ENCODE measurements at regions not wholly inside any gene's neighbourhood (a gene's known extent, or its start where the extent isn't known, plus 50 kb on each side); places are given as distances from the start of the nearest gene placed in this dataset.

DNA sequence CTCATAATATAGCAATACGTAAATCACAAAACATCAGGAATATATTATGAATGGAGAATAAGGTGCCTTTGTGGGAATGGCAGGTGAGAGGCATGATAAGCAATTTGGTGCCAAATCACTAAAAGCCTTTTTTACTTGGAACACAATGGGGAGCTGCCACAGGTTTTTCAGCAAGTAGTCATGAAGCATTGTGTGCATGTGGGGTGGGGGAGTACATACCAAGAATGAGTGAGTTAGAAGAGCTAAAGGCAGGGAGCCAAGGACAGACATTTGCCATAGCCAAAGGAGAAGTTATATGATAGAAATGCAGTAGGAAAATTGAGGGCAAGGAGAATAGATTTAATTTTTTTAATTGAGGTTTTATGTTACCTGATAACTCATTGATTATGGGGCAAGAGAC, 445.0 kb upstream of the SMC2 start:
- BruUV-seq (replicated peaks): no TSS peak
- no peaks in the 10 kb centered on the region for H3K9me2 ChIP-seq (ENCODE audit: insufficient read depth)
- no peaks in the 10 kb centered on the region for H3K27me3 ChIP-seq (ENCODE audit: insufficient read depth, low read length)
- no peaks in the 10 kb centered on the region for H4K20me1 ChIP-seq (ENCODE audit: insufficient read depth)
- ChIA-PET CTCF (no interaction called here), POLR2A (no interaction called here), RAD21 (ENCODE audit: low non-redundant PET in 1 of 2, low total read pairs in 2 of 2, uncharacterized antibody in 2 of 2, unreplicated experiment in 2 of 2) (no interaction called here)
- H3K4me3 ChIP-seq (replicated peaks in 1 of 2; ENCODE audit: low read depth in 1 of 2, low read length in 2 of 2): no peak overlapping the region
- no peak overlapping the region for H2AFZ ChIP-seq (ENCODE audit: low read depth, low read length, poor library complexity, severe bottlenecking)
- no peaks in the 10 kb centered on the region for H3K4me1 ChIP-seq (ENCODE audit: control insufficient read depth in 1 of 2, insufficient read depth in 2 of 2, low read length in 2 of 2)
- H3K4me2 ChIP-seq (ENCODE audit: low read length): no peak overlapping the region
- H3K79me2 ChIP-seq (ENCODE audit: insufficient read depth, low read length): no peaks in the 10 kb centered on the region
- H3K9me3 ChIP-seq (ENCODE audit: control insufficient read depth in 1 of 2, insufficient read depth in 1 of 2, low read depth in 1 of 2, low read length in 2 of 2): peaks cover 0 to 8% of the 10 kb centered on the region in 2 experiments; a peak in 2 of 4 replicates
- DNase-seq (ENCODE audit: low read depth, low spot score): no peak
- ATAC-seq: no peak
- H3K27ac ChIP-seq (ENCODE audit: low read depth, low read length): no peak overlapping the region
- H3K9ac ChIP-seq (ENCODE audit: low read length): no peak overlapping the region
- H3K36me3 ChIP-seq (ENCODE audit: control insufficient read depth in 1 of 2, insufficient read depth in 2 of 2, low read length in 2 of 2): no peaks in the 10 kb centered on the region
- TF ChIP-seq, protein P1, sequence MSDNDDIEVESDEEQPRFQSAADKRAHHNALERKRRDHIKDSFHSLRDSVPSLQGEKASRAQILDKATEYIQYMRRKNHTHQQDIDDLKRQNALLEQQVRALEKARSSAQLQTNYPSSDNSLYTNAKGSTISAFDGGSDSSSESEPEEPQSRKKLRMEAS (IDR thresholded peaks at IDR 0.05): no peak
- no peak for TF ChIP-seq SP1 (IDR thresholded peaks at IDR 0.05; ENCODE audit: low read depth)
- TF ChIP-seq, protein P2, sequence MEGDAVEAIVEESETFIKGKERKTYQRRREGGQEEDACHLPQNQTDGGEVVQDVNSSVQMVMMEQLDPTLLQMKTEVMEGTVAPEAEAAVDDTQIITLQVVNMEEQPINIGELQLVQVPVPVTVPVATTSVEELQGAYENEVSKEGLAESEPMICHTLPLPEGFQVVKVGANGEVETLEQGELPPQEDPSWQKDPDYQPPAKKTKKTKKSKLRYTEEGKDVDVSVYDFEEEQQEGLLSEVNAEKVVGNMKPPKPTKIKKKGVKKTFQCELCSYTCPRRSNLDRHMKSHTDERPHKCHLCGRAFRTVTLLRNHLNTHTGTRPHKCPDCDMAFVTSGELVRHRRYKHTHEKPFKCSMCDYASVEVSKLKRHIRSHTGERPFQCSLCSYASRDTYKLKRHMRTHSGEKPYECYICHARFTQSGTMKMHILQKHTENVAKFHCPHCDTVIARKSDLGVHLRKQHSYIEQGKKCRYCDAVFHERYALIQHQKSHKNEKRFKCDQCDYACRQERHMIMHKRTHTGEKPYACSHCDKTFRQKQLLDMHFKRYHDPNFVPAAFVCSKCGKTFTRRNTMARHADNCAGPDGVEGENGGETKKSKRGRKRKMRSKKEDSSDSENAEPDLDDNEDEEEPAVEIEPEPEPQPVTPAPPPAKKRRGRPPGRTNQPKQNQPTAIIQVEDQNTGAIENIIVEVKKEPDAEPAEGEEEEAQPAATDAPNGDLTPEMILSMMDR (IDR thresholded peaks at IDR 0.05 in 2 of 3, conservative IDR thresholded peaks at IDR 0.05 in 1 of 3; ENCODE audit: borderline replicate concordance in 1 of 3, insufficient read depth in 1 of 3, low read depth in 2 of 3, low read length in 2 of 3): no peak
- TF ChIP-seq POLR2AphosphoS5 (IDR thresholded peaks at IDR 0.05; ENCODE audit: low read depth, low read length): no peak
- TF ChIP-seq RAD21 (IDR thresholded peaks at IDR 0.05; ENCODE audit: low read depth): no peak
- no peak for TF ChIP-seq TCF7L2 (IDR thresholded peaks at IDR 0.05; ENCODE audit: borderline replicate concordance, extremely low read depth, insufficient read depth, insufficient read length)
- TF ChIP-seq CEBPB (IDR thresholded peaks at IDR 0.05; ENCODE audit: low read depth): no peak
- no peak for TF ChIP-seq ZFX (IDR thresholded peaks at IDR 0.05)
- no peak for TF ChIP-seq ZNF274 (IDR thresholded peaks at IDR 0.05; ENCODE audit: low read depth, low read length)
- TF ChIP-seq, protein P3, sequence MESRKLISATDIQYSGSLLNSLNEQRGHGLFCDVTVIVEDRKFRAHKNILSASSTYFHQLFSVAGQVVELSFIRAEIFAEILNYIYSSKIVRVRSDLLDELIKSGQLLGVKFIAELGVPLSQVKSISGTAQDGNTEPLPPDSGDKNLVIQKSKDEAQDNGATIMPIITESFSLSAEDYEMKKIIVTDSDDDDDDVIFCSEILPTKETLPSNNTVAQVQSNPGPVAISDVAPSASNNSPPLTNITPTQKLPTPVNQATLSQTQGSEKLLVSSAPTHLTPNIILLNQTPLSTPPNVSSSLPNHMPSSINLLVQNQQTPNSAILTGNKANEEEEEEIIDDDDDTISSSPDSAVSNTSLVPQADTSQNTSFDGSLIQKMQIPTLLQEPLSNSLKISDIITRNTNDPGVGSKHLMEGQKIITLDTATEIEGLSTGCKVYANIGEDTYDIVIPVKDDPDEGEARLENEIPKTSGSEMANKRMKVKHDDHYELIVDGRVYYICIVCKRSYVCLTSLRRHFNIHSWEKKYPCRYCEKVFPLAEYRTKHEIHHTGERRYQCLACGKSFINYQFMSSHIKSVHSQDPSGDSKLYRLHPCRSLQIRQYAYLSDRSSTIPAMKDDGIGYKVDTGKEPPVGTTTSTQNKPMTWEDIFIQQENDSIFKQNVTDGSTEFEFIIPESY (IDR thresholded peaks at IDR 0.05; ENCODE audit: extremely low read depth, insufficient replicate concordance, low read length): no peak
- TF ChIP-seq YY1 (IDR thresholded peaks at IDR 0.05; ENCODE audit: extremely low read depth, insufficient replicate concordance, low read depth, low read length): no peak
- no peak for TF ChIP-seq JUND (IDR thresholded peaks at IDR 0.05)
- no peak for TF ChIP-seq CBX3 (IDR thresholded peaks at IDR 0.05; ENCODE audit: low read depth)
- no peak for TF ChIP-seq EGR1 (IDR thresholded peaks at IDR 0.05; ENCODE audit: low read depth)
- no peak for TF ChIP-seq SRF (IDR thresholded peaks at IDR 0.05; ENCODE audit: low read depth)
- TF ChIP-seq SIN3A (IDR thresholded peaks at IDR 0.05; ENCODE audit: low read depth): no peak
- no peak for TF ChIP-seq EZH2phosphoT487 (IDR thresholded peaks at IDR 0.05; ENCODE audit: borderline replicate concordance)
- no peak for TF ChIP-seq POLR2A (IDR thresholded peaks at IDR 0.05; ENCODE audit: borderline replicate concordance, extremely low read depth, insufficient read depth, insufficient read length)
- intact Hi-C loops (cut with micrococcal nuclease): no loop called here
